Endodermal cell (in vitro differentiated cells): ENCODE measurements at regions not wholly inside any gene's neighbourhood (a gene's known extent, or its start where the extent isn't known, plus 50 kb on each side); places are given as distances from the start of the nearest gene placed in this dataset.

Source experiments
- DNase-seq: peaks from one replicate; pipeline ENCODE4 v3.0.0-alpha.2; 2017
- H3K27ac ChIP-seq: 2 replicates; pipeline ENCODE4 v1.5.1; 2013; ENCODE audit warnings: mild to moderate bottlenecking, low read depth, low read length, moderate library complexity
- H3K27me3 ChIP-seq: 2 replicates; pipeline ENCODE4 v1.6.1; 2013; ENCODE audit warnings: mild to moderate bottlenecking, low read length, moderate library complexity; ENCODE audit not compliant: insufficient read depth, control insufficient read depth, poor library complexity, severe bottlenecking
- H3K36me3 ChIP-seq: 2 replicates; pipeline ENCODE4 v1.7.0; 2013; ENCODE audit warnings: mild to moderate bottlenecking, low read length, moderate library complexity; ENCODE audit not compliant: control insufficient read depth, insufficient read depth
- H3K4me1 ChIP-seq: one replicate; pipeline ENCODE4 v1.7.0; 2013; ENCODE audit warnings: low read length; ENCODE audit not compliant: control insufficient read depth, insufficient read depth
- H3K4me3 ChIP-seq: 2 replicates; pipeline ENCODE4 v1.5.1; 2013; ENCODE audit warnings: mild to moderate bottlenecking, low read length, moderate library complexity
- H3K9ac ChIP-seq: 2 replicates; pipeline ENCODE4 v1.6.1; 2013; ENCODE audit warnings: mild to moderate bottlenecking, low read length, moderate library complexity; ENCODE audit not compliant: poor library complexity, severe bottlenecking; ENCODE audit errors: extremely low read depth
- H3K9me3 ChIP-seq: 2 replicates; pipeline ENCODE4 v1.6.1; 2013; ENCODE audit warnings: mild to moderate bottlenecking, low read length, moderate library complexity; ENCODE audit not compliant: control insufficient read depth
- H3K27ac Mint-ChIP-seq: 2 replicates; pipeline ENCODE4 v1.8.0; 2020; ENCODE audit warnings: mixed read lengths
- H3K27me3 Mint-ChIP-seq: 2 replicates; pipeline ENCODE4 v1.8.0; 2021; ENCODE audit warnings: mild to moderate bottlenecking, mixed read lengths; ENCODE audit not compliant: insufficient read depth
- H3K36me3 Mint-ChIP-seq: 2 replicates; pipeline ENCODE4 v1.8.0; 2020; ENCODE audit warnings: low read depth, mixed read lengths
- H3K4me1 Mint-ChIP-seq: 2 replicates; pipeline ENCODE4 v1.8.0; 2020; ENCODE audit warnings: mixed read lengths
- H3K4me3 Mint-ChIP-seq: 2 replicates; pipeline ENCODE4 v1.8.0; 2020; ENCODE audit warnings: mild to moderate bottlenecking, moderate library complexity, mixed read lengths
- H3K9me3 Mint-ChIP-seq: 2 replicates; pipeline ENCODE4 v1.8.0; 2020; ENCODE audit warnings: mild to moderate bottlenecking, mixed read lengths
- WGBS, 2 experiments: methylation state at CpG; one replicate each; pipeline versions ENCODE4 v1.1.5 to v1.1.7; 2013; ENCODE audit warnings: missing lambda C conversion rate in 2 of 2, mixed read lengths in 1 of 2; ENCODE audit not compliant: insufficient coverage in 1 of 2, insufficient read length in 1 of 2; 5-methylcytosine and 5-hydroxymethylcytosine counted together
- TF ChIP-seq, protein P1 (sequence below): fragments of 200-600 bp; sonication (generic); conservative IDR thresholded peaks from 2 replicates; pipeline ENCODE4 v1.5.0; 2021; ENCODE audit warnings: antibody characterized with exemption, mild to moderate bottlenecking

DNA sequence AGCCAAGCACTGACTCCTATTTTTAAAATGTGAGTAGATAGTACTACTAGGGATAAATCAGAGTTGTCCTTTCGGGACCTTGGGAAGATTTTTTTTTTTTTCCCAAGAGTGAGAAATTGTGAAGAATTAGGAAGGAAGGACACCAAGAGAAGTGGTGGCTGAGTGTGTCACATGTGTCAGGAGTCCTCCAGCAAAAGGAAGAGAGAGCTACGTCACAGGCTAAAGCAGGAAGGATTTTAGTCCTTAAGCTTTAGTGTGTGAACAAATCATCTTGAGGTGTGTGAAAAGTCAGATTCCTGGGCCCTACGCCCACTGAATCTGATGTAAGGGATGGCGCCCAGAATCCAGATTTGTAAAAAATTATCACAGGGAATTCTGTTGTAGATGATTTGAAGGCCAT is 172.7 kb downstream of the SERPINI1 start:
- H3K27ac Mint-ChIP-seq, result no peak overlapping the region
- TF ChIP-seq, protein P1, sequence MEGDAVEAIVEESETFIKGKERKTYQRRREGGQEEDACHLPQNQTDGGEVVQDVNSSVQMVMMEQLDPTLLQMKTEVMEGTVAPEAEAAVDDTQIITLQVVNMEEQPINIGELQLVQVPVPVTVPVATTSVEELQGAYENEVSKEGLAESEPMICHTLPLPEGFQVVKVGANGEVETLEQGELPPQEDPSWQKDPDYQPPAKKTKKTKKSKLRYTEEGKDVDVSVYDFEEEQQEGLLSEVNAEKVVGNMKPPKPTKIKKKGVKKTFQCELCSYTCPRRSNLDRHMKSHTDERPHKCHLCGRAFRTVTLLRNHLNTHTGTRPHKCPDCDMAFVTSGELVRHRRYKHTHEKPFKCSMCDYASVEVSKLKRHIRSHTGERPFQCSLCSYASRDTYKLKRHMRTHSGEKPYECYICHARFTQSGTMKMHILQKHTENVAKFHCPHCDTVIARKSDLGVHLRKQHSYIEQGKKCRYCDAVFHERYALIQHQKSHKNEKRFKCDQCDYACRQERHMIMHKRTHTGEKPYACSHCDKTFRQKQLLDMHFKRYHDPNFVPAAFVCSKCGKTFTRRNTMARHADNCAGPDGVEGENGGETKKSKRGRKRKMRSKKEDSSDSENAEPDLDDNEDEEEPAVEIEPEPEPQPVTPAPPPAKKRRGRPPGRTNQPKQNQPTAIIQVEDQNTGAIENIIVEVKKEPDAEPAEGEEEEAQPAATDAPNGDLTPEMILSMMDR, result no peak

GRCh38 chr3:167901138-167901537 is 165.6 kb downstream of the SERPINI1 start:
- H3K4me1 ChIP-seq, result no peaks in the 10 kb centered on the region
- H3K36me3 ChIP-seq, result no peaks in the 10 kb centered on the region
- no peak overlapping the region for H3K27ac Mint-ChIP-seq
- 96 to 100% methylated on average over 1 of the region's 1 CpG for WGBS, 2 experiments
- H3K9ac ChIP-seq, result no peak overlapping the region
- H3K27ac ChIP-seq, result no peak overlapping the region
- H3K4me3 ChIP-seq, result no peak overlapping the region
- no peaks in the 10 kb centered on the region for H3K36me3 Mint-ChIP-seq
- no peaks in the 10 kb centered on the region for H3K9me3 ChIP-seq
- H3K27me3 Mint-ChIP-seq, result no peaks in the 10 kb centered on the region
- TF ChIP-seq, protein P1, result no peak
- no peaks in the 10 kb centered on the region for H3K9me3 Mint-ChIP-seq
- no peak for DNase-seq
- H3K4me3 Mint-ChIP-seq, result no peak overlapping the region
- H3K27me3 ChIP-seq, result no peaks in the 10 kb centered on the region
- H3K4me1 Mint-ChIP-seq, result peaks cover 5% of the 10 kb centered on the region

More for the DNA sequence above, 172.7 kb downstream of the SERPINI1 start:
- H3K4me1 ChIP-seq, result no peaks in the 10 kb centered on the region
- Mint-ChIP-seq H3K4me1 (peaks cover 10% of the 10 kb centered on the region), H3K9me3 (no peaks in the 10 kb centered on the region), H3K36me3 (no peaks in the 10 kb centered on the region), H3K4me3 (no peak overlapping the region), H3K27me3 (no peaks in the 10 kb centered on the region)
- no peaks in the 10 kb centered on the region for H3K9me3 ChIP-seq
- no peak overlapping the region for H3K9ac ChIP-seq
- H3K27me3 ChIP-seq, result peaks cover 15% of the 10 kb centered on the region
- H3K4me3 ChIP-seq, result no peak overlapping the region
- no peak overlapping the region for H3K27ac ChIP-seq
- no peaks in the 10 kb centered on the region for H3K36me3 ChIP-seq
- 92 to 100% methylated on average over 4 of the region's 4 CpGs for WGBS, 2 experiments
- no peak for DNase-seq

DNA sequence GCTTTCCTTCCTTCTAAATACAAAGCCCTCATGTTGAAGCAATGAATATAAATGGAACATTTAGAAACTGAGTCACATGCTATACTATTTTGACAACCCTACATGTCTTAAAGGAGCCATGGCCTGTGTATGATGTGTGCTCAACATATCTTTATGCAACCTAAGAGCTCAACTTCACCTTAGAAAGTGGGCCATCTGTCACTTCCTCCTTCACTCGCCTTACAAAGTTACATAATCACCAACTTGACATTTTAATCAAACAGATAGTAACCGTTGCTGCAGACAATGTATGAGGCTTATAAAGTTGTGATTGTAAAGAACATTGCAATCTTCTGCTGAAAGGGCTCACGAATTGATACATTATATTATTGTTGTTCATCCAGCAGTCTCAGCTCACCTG is 163.6 kb downstream of the SERPINI1 start:
- 89 to 100% methylated on average over 1 to 3 of the region's 3 CpGs for WGBS, 2 experiments
- Histone ChIP-seq H3K9me3 (no peaks in the 10 kb centered on the region), H3K4me1 (peaks cover 3% of the 10 kb centered on the region), H3K27me3 (no peaks in the 10 kb centered on the region), H3K36me3 (no peaks in the 10 kb centered on the region), H3K27ac (no peak overlapping the region), H3K9ac (no peak overlapping the region), H3K4me3 (no peak overlapping the region)
- no peak for DNase-seq
- Mint-ChIP-seq H3K4me3 (no peak overlapping the region), H3K27ac (no peak overlapping the region), H3K36me3 (no peaks in the 10 kb centered on the region), H3K4me1 (peaks cover 9% of the 10 kb centered on the region), H3K27me3 (no peaks in the 10 kb centered on the region), H3K9me3 (no peaks in the 10 kb centered on the region)
- TF ChIP-seq, protein P1, result no peak
